HCT116 (cell line): ENCODE measurements at regions not wholly inside any gene's neighbourhood (a gene's known extent, or its start where the extent isn't known, plus 50 kb on each side); places are given as distances from the start of the nearest gene placed in this dataset.

Experiments
- ATAC-seq: fragments of 200-7000 bp; cut with Tn5 transposase; 2 replicates; pipeline ENCODE4 v1.9.1; 2020; ENCODE audit warnings: mild to moderate bottlenecking, moderate library complexity
- BruUV-seq: library from RNA; stranded (reverse); fragments of 400-500 nt; replicated peaks from 2 replicates; lab custom pipeline; 2021; lab: Mats Ljungman, UMichigan
- CTCF ChIA-PET: fragments of 300-600 bp; sonication (Branson Sonifier 250); formaldehyde crosslinking; loops from one replicate; lab custom pipeline; 2021; ENCODE audit warnings: antibody characterized with exemption; lab: Charles Lee
- POLR2A ChIA-PET: fragments of 300-600, 350-600 bp; sonication (Branson Sonifier 250); formaldehyde crosslinking; loops from one replicate; lab custom pipeline; 2021; ENCODE audit warnings: antibody characterized with exemption; lab: Charles Lee
- RAD21 ChIA-PET, 2 experiments: fragments of 300-600 bp; sonication (Branson Sonifier 250); formaldehyde crosslinking; loops; one replicate each; lab custom pipeline; 2023; ENCODE audit warnings: low total read pairs in 2 of 2; ENCODE audit not compliant: uncharacterized antibody in 2 of 2, unreplicated experiment in 2 of 2, low non-redundant PET in 1 of 2; lab: Charles Lee
- DNase-seq: peaks from one replicate; pipeline ENCODE4 v3.0.0-alpha.2; 2010; ENCODE audit warnings: low read depth, low spot score
- H2AFZ ChIP-seq: fragments of 200-600 bp; shearing (Covaris generic), sonication (generic); 2 replicates; pipeline ENCODE4 v1.6.1; 2017; ENCODE audit warnings: low read depth, mixed run types, mixed read lengths, antibody characterized with exemption, low read length; ENCODE audit not compliant: poor library complexity, severe bottlenecking
- H3K27ac ChIP-seq: 2 replicates; pipeline ENCODE4 v1.5.1; 2012; ENCODE audit warnings: low read depth, low read length
- H3K27me3 ChIP-seq: fragments of 200-600 bp; sonication (generic); 2 replicates; pipeline ENCODE4 v1.6.1; 2016; ENCODE audit warnings: mixed run types, low read length, mixed read lengths; ENCODE audit not compliant: insufficient read depth
- H3K36me3 ChIP-seq, 2 experiments: fragments of 200-500 bp in 1 of 2; fragments of 200-600 bp in 1 of 2; sonication (Bioruptor generic) in 1 of 2; sonication (generic) in 1 of 2; 2 replicates each; pipeline versions ENCODE4 v1.5.1 to v1.6.1; 2014 to 2016; ENCODE audit warnings: low read length in 2 of 2, inconsistent platforms in 1 of 2, mixed read lengths in 1 of 2, mixed run types in 1 of 2; ENCODE audit not compliant: insufficient read depth in 2 of 2, control insufficient read depth in 1 of 2
- H3K4me1 ChIP-seq, 2 experiments: fragments of 200-600 bp in 1 of 2; sonication (generic) in 1 of 2; 2 replicates each; pipeline versions ENCODE4 v1.5.1 to v1.6.1; 2012 to 2017; ENCODE audit warnings: low read length in 2 of 2, inconsistent platforms in 1 of 2, mild to moderate bottlenecking in 1 of 2, mixed read lengths in 1 of 2, mixed run types in 1 of 2, moderate library complexity in 1 of 2; ENCODE audit not compliant: insufficient read depth in 2 of 2, control insufficient read depth in 1 of 2
- H3K4me2 ChIP-seq: fragments of 200-600 bp; sonication (generic); 2 replicates; pipeline ENCODE4 v1.6.1; 2017; ENCODE audit warnings: mixed run types, low read length, mixed read lengths
- H3K4me3 ChIP-seq, 2 experiments: fragments of 200-600 bp in 1 of 2; sonication (generic) in 1 of 2; replicated peaks in 1 of 2; 2 replicates each; pipeline ENCODE4 v1.5.1; 2011 to 2016; ENCODE audit warnings: low read length in 2 of 2, control low read depth in 1 of 2, low read depth in 1 of 2, mild to moderate bottlenecking in 1 of 2, mixed read lengths in 1 of 2, mixed run types in 1 of 2
- H3K79me2 ChIP-seq: fragments of 200-600 bp; sonication (generic); 2 replicates; pipeline ENCODE4 v1.6.1; 2017; ENCODE audit warnings: mild to moderate bottlenecking, mixed run types, low read length, moderate library complexity, mixed read lengths; ENCODE audit not compliant: insufficient read depth
- H3K9ac ChIP-seq: fragments of 200-600 bp; sonication (generic); 2 replicates; pipeline ENCODE4 v1.6.1; 2016; ENCODE audit warnings: low read length, mixed read lengths
- H3K9me2 ChIP-seq: fragments of 200-600 bp; sonication (generic), shearing (Covaris generic); 2 replicates; pipeline ENCODE4 v1.6.1; 2017; ENCODE audit warnings: mixed run types, mild to moderate bottlenecking, moderate library complexity; ENCODE audit not compliant: insufficient read depth
- H3K9me3 ChIP-seq, 2 experiments: fragments of 200-500 bp in 1 of 2; fragments of 200-600 bp in 1 of 2; sonication (Bioruptor generic) in 1 of 2; sonication (generic) in 1 of 2; 2 replicates each; pipeline ENCODE4 v1.6.1; 2014 to 2017; ENCODE audit warnings: low read length in 2 of 2, mixed read lengths in 2 of 2, inconsistent platforms in 1 of 2, low read depth in 1 of 2, mild to moderate bottlenecking in 1 of 2, mixed run types in 1 of 2, moderate library complexity in 1 of 2; ENCODE audit not compliant: control insufficient read depth in 1 of 2, insufficient read depth in 1 of 2
- H4K20me1 ChIP-seq: fragments of 200-600 bp; sonication (generic), shearing (Covaris generic); 2 replicates; pipeline ENCODE4 v1.6.1; 2017; ENCODE audit warnings: mixed run types, mild to moderate bottlenecking, moderate library complexity; ENCODE audit not compliant: insufficient read depth
- ATF3 ChIP-seq: IDR thresholded peaks from 2 replicates; pipeline ENCODE4 v1.6.1; 2012
- CBX3 ChIP-seq: IDR thresholded peaks from 2 replicates; pipeline ENCODE4 v1.6.1; 2012; ENCODE audit warnings: low read depth
- CEBPB ChIP-seq: IDR thresholded peaks from 2 replicates; pipeline ENCODE4 v1.6.1; 2012; ENCODE audit warnings: low read depth
- EGR1 ChIP-seq: IDR thresholded peaks from 2 replicates; pipeline ENCODE4 v1.6.1; 2012; ENCODE audit warnings: low read depth
- ELF1 ChIP-seq: IDR thresholded peaks from 2 replicates; pipeline ENCODE4 v1.6.1; 2012; ENCODE audit warnings: low read depth, borderline replicate concordance
- EZH2 ChIP-seq: fragments of 200-600 bp; sonication (generic); IDR thresholded peaks from 2 replicates; pipeline ENCODE4 v1.6.1; 2017; ENCODE audit warnings: antibody characterized with exemption, mixed run types
- EZH2phosphoT487 ChIP-seq: fragments of 200-600 bp; IDR thresholded peaks from 2 replicates; pipeline ENCODE4 v1.6.1; 2018; ENCODE audit warnings: antibody characterized with exemption, borderline replicate concordance
- FOSL1 ChIP-seq: IDR thresholded peaks from 2 replicates; pipeline ENCODE4 v1.6.1; 2012; ENCODE audit warnings: low read depth
- JUND ChIP-seq: IDR thresholded peaks from 2 replicates; pipeline ENCODE4 v1.6.1; 2012
- POLR2A ChIP-seq: IDR thresholded peaks from 2 replicates; pipeline ENCODE4 v1.7.0; 2011; ENCODE audit warnings: borderline replicate concordance; ENCODE audit not compliant: insufficient read depth, insufficient read length; ENCODE audit errors: extremely low read depth
- RAD21 ChIP-seq: IDR thresholded peaks from 2 replicates; pipeline ENCODE4 v1.6.1; 2012; ENCODE audit warnings: low read depth, mild to moderate bottlenecking
- SP1 ChIP-seq: IDR thresholded peaks from 2 replicates; pipeline ENCODE4 v1.6.1; 2012; ENCODE audit warnings: low read depth
- TCF7L2 ChIP-seq: IDR thresholded peaks from 2 replicates; pipeline ENCODE4 v1.7.0; 2011; ENCODE audit warnings: borderline replicate concordance, inconsistent platforms; ENCODE audit not compliant: insufficient read depth, insufficient read length; ENCODE audit errors: extremely low read depth
- YY1 ChIP-seq: IDR thresholded peaks from 2 replicates; pipeline ENCODE4 v1.6.1; 2011; ENCODE audit warnings: low read length, low read depth, moderate library complexity, mild to moderate bottlenecking; ENCODE audit not compliant: insufficient replicate concordance; ENCODE audit errors: extremely low read depth
- ZBTB33 ChIP-seq: IDR thresholded peaks from 2 replicates; pipeline ENCODE4 v1.6.1; 2011; ENCODE audit warnings: mild to moderate bottlenecking, low read length, moderate library complexity; ENCODE audit not compliant: insufficient replicate concordance; ENCODE audit errors: extremely low read depth
- ZFX ChIP-seq: fragments of 450-650 bp; IDR thresholded peaks from 2 replicates; pipeline ENCODE4 v1.6.1; 2017
- ZNF274 ChIP-seq: fragments of 200-500 bp; sonication (Bioruptor generic); IDR thresholded peaks from 2 replicates; pipeline ENCODE4 v1.6.1; 2014; ENCODE audit warnings: mild to moderate bottlenecking, low read depth, low read length, inconsistent platforms
- intact Hi-C: fragments of 100-400 bp; cut with micrococcal nuclease; formaldehyde crosslinking; loops from 2 replicates; pipeline ENCODE4 v1.10.0; 2022
- TF ChIP-seq, protein P1 (sequence below): IDR thresholded peaks from 2 replicates; pipeline ENCODE4 v1.6.1; 2012; ENCODE audit warnings: low read depth

- TF ChIP-seq FOSL1 (no peak), CEBPB (no peak)
- H2AFZ ChIP-seq = no peak overlapping the region
- intact Hi-C loops = no loop called here
- no peaks in the 10 kb centered on the region for H4K20me1 ChIP-seq
- no peaks in the 10 kb centered on the region for H3K36me3 ChIP-seq
- H3K9me2 ChIP-seq = no peaks in the 10 kb centered on the region
- H3K4me1 ChIP-seq = no peaks in the 10 kb centered on the region
- POLR2A ChIA-PET = no interaction called here
- ATAC-seq (no peak), DNase-seq (no peak)
- H3K9ac ChIP-seq = no peak overlapping the region
- H3K27ac ChIP-seq = no peak overlapping the region
- H3K79me2 ChIP-seq = no peaks in the 10 kb centered on the region
- RAD21 ChIA-PET = no interaction called here
- no TSS peak for BruUV-seq
- H3K4me2 ChIP-seq = no peak overlapping the region
- CTCF ChIA-PET = no interaction called here
- H3K27me3 ChIP-seq = no peaks in the 10 kb centered on the region
- H3K4me3 ChIP-seq = no peak overlapping the region
- H3K9me3 ChIP-seq = no peaks in the 10 kb centered on the region
Observed at GRCh38 chr9:104984121-104984520, 56.2 kb upstream of the ABCA1 start.

GRCh38 chr9:104984542-104984941, 56.6 kb upstream of the ABCA1 start:
- no peak overlapping the region for H2AFZ ChIP-seq
- no peak for DNase-seq
- no peaks in the 10 kb centered on the region for H3K9me2 ChIP-seq
- no peaks in the 10 kb centered on the region for H3K79me2 ChIP-seq
- ChIA-PET POLR2A (no interaction called here), CTCF (no interaction called here), RAD21 (no interaction called here)
- no peaks in the 10 kb centered on the region for H3K9me3 ChIP-seq
- H3K9ac ChIP-seq = no peak overlapping the region
- no peak overlapping the region for H3K4me2 ChIP-seq
- no peak overlapping the region for H3K27ac ChIP-seq
- no TSS peak for BruUV-seq
- no peaks in the 10 kb centered on the region for H3K27me3 ChIP-seq
- no peaks in the 10 kb centered on the region for H3K36me3 ChIP-seq
- no peak overlapping the region for H3K4me3 ChIP-seq
- intact Hi-C loops = no loop called here
- no peaks in the 10 kb centered on the region for H4K20me1 ChIP-seq
- no peaks in the 10 kb centered on the region for H3K4me1 ChIP-seq
- no peak for ATAC-seq
- TF ChIP-seq RAD21 = no peak
- no peak for TF ChIP-seq EZH2
- no peak for TF ChIP-seq JUND
- no peak for TF ChIP-seq TCF7L2
- no peak for TF ChIP-seq EZH2phosphoT487
- no peak for TF ChIP-seq ATF3
- TF ChIP-seq CEBPB = no peak
- no peak for TF ChIP-seq ZNF274
- no peak for TF ChIP-seq POLR2A
- no peak for TF ChIP-seq EGR1
- no peak for TF ChIP-seq ZBTB33
- TF ChIP-seq, protein P1, sequence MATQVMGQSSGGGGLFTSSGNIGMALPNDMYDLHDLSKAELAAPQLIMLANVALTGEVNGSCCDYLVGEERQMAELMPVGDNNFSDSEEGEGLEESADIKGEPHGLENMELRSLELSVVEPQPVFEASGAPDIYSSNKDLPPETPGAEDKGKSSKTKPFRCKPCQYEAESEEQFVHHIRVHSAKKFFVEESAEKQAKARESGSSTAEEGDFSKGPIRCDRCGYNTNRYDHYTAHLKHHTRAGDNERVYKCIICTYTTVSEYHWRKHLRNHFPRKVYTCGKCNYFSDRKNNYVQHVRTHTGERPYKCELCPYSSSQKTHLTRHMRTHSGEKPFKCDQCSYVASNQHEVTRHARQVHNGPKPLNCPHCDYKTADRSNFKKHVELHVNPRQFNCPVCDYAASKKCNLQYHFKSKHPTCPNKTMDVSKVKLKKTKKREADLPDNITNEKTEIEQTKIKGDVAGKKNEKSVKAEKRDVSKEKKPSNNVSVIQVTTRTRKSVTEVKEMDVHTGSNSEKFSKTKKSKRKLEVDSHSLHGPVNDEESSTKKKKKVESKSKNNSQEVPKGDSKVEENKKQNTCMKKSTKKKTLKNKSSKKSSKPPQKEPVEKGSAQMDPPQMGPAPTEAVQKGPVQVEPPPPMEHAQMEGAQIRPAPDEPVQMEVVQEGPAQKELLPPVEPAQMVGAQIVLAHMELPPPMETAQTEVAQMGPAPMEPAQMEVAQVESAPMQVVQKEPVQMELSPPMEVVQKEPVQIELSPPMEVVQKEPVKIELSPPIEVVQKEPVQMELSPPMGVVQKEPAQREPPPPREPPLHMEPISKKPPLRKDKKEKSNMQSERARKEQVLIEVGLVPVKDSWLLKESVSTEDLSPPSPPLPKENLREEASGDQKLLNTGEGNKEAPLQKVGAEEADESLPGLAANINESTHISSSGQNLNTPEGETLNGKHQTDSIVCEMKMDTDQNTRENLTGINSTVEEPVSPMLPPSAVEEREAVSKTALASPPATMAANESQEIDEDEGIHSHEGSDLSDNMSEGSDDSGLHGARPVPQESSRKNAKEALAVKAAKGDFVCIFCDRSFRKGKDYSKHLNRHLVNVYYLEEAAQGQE = no peak
- no peak for TF ChIP-seq ELF1
- TF ChIP-seq YY1 = no peak
- TF ChIP-seq CBX3 = no peak
- TF ChIP-seq ZFX = no peak
- TF ChIP-seq SP1 = no peak
